IMR-90 (cell line): ENCODE measurements at regions not wholly inside any gene's neighbourhood (a gene's known extent, or its start where the extent isn't known, plus 50 kb on each side); places are given as distances from the start of the nearest gene placed in this dataset.

Source experiments
- ATAC-seq: fragments of 200-7000 bp; cut with Tn5 transposase; 2 replicates; pipeline ENCODE4 v1.9.1; 2020; ENCODE audit warnings: low read depth, mild to moderate bottlenecking, moderate library complexity
- BruUV-seq: library from RNA; stranded (reverse); fragments of 400-500 nt; replicated peaks from 2 replicates; lab custom pipeline; 2021; lab: Mats Ljungman, UMichigan
- CTCF ChIA-PET: fragments of 300-600 bp; formaldehyde crosslinking; extraction: SDS; loops from one replicate; lab custom pipeline; 2021; ENCODE audit warnings: antibody characterized with exemption; lab: Yijun Ruan, JAX
- POLR2A ChIA-PET: fragments of 300-600 bp; sonication (Branson Sonifier 250); formaldehyde crosslinking; loops from one replicate; lab custom pipeline; 2022; ENCODE audit warnings: antibody characterized with exemption; ENCODE audit not compliant: unreplicated experiment; lab: Charles Lee
- DNase-seq: peaks from one replicate; pipeline ENCODE4 v3.0.0; 2013
- H2AFZ ChIP-seq: replicated peaks from 2 replicates; pipeline ENCODE3; 2013; ENCODE audit warnings: low read length, mild to moderate bottlenecking; ENCODE audit not compliant: poor library complexity
- H2AK5ac ChIP-seq: 2 replicates; pipeline ENCODE4 v1.6.1; 2013; ENCODE audit warnings: low read depth, low read length, inconsistent platforms
- H2AK9ac ChIP-seq: replicated peaks from 2 replicates; pipeline ENCODE3; 2013; ENCODE audit warnings: mild to moderate bottlenecking, low read depth, low read length, moderate library complexity; ENCODE audit not compliant: poor library complexity
- H2BK120ac ChIP-seq: 2 replicates; pipeline ENCODE4 v1.6.1; 2013; ENCODE audit warnings: low read depth, low read length, inconsistent platforms
- H2BK15ac ChIP-seq: 3 replicates; pipeline ENCODE4 v1.6.1; 2013; ENCODE audit warnings: low read depth, low read length, inconsistent platforms
- H2BK20ac ChIP-seq: 2 replicates; pipeline ENCODE4 v1.6.1; 2013; ENCODE audit warnings: low read depth, mild to moderate bottlenecking, inconsistent platforms, low read length, moderate library complexity
- H2BK5ac ChIP-seq: 2 replicates; pipeline ENCODE4 v1.6.1; 2013; ENCODE audit warnings: mild to moderate bottlenecking, low read depth, low read length, inconsistent platforms; ENCODE audit not compliant: poor library complexity, severe bottlenecking
- H3K14ac ChIP-seq: replicated peaks from 2 replicates; pipeline ENCODE4 v1.6.1; 2013; ENCODE audit warnings: low read depth, low read length, inconsistent platforms
- H3K18ac ChIP-seq: 2 replicates; pipeline ENCODE4 v1.6.1; 2013; ENCODE audit warnings: low read depth, low read length, control low read depth
- H3K23ac ChIP-seq: 2 replicates; pipeline ENCODE4 v1.6.1; 2013; ENCODE audit warnings: low read depth, low read length, inconsistent platforms
- H3K27ac ChIP-seq: 2 replicates; pipeline ENCODE4 v1.5.1; 2013; ENCODE audit warnings: mild to moderate bottlenecking, control low read depth, low read length; ENCODE audit not compliant: insufficient read depth
- H3K27me3 ChIP-seq: 2 replicates; pipeline ENCODE4 v1.6.1; 2013; ENCODE audit warnings: low read length; ENCODE audit not compliant: control insufficient read depth, insufficient read depth
- H3K36me3 ChIP-seq: 2 replicates; pipeline ENCODE4 v1.6.1; 2013; ENCODE audit warnings: low read length, mixed read lengths; ENCODE audit not compliant: control insufficient read depth, insufficient read depth
- H3K4ac ChIP-seq: 2 replicates; pipeline ENCODE4 v1.6.1; 2013; ENCODE audit warnings: low read depth, low read length, inconsistent platforms
- H3K4me1 ChIP-seq: 2 replicates; pipeline ENCODE4 v1.6.1; 2013; ENCODE audit warnings: low read length, mixed read lengths; ENCODE audit not compliant: control insufficient read depth, insufficient read depth
- H3K4me2 ChIP-seq: 2 replicates; pipeline ENCODE4 v1.6.1; 2013; ENCODE audit warnings: low read depth, mild to moderate bottlenecking, control low read depth, low read length, moderate library complexity
- H3K4me3 ChIP-seq: 2 replicates; pipeline ENCODE4 v1.5.1; 2013; ENCODE audit warnings: low read depth, mild to moderate bottlenecking, control low read depth, low read length, moderate library complexity; ENCODE audit not compliant: insufficient read depth
- H3K56ac ChIP-seq: 2 replicates; pipeline ENCODE4 v1.6.1; 2013; ENCODE audit warnings: low read length, inconsistent platforms; ENCODE audit not compliant: insufficient read depth; ENCODE audit errors: extremely low read depth
- H3K79me1 ChIP-seq, 2 experiments: 2 replicates each; pipeline ENCODE4 v1.6.1; 2013; ENCODE audit warnings: low read length in 2 of 2, inconsistent platforms in 1 of 2, low read depth in 1 of 2
- H3K9ac ChIP-seq: 2 replicates; pipeline ENCODE4 v1.6.1; 2013; ENCODE audit warnings: low read depth, low read length, control low read depth
- H3K9me1 ChIP-seq: 2 replicates; pipeline ENCODE4 v1.6.1; 2013; ENCODE audit warnings: low read length, inconsistent platforms; ENCODE audit not compliant: insufficient read depth
- H3K9me3 ChIP-seq: 2 replicates; pipeline ENCODE4 v1.6.1; 2013; ENCODE audit warnings: low read length; ENCODE audit not compliant: control insufficient read depth, insufficient read depth
- H4K20me1 ChIP-seq: 2 replicates; pipeline ENCODE4 v1.6.1; 2013; ENCODE audit warnings: low read length, inconsistent platforms; ENCODE audit not compliant: insufficient read depth
- H4K5ac ChIP-seq: 2 replicates; pipeline ENCODE4 v1.6.1; 2013; ENCODE audit warnings: mild to moderate bottlenecking, low read depth, low read length, control low read depth
- H4K8ac ChIP-seq, 2 experiments: 2 replicates each; pipeline ENCODE4 v1.6.1; 2013; ENCODE audit warnings: low read depth in 2 of 2, low read length in 2 of 2, control low read depth in 1 of 2, inconsistent platforms in 1 of 2
- H4K91ac ChIP-seq: 2 replicates; pipeline ENCODE4 v1.6.1; 2013; ENCODE audit warnings: low read depth, low read length, inconsistent platforms; ENCODE audit not compliant: insufficient read depth
- BHLHE40 ChIP-seq: fragments of 150-350 bp; IDR thresholded peaks from 2 replicates; pipeline ENCODE4 v1.6.1; 2016; ENCODE audit warnings: mild to moderate bottlenecking, low read depth, low read length
- CEBPB ChIP-seq: IDR thresholded peaks from 2 replicates; pipeline ENCODE4 v1.6.1; 2012; ENCODE audit warnings: low read depth, low read length, improper control_type of control experiment
- CHD1 ChIP-seq: IDR thresholded peaks from 2 replicates; pipeline ENCODE4 v1.6.1; 2012; ENCODE audit warnings: low read depth, low read length, improper control_type of control experiment
- CTCF ChIP-seq: conservative IDR thresholded peaks from 2 replicates; pipeline ENCODE4 v1.5.1; 2012; ENCODE audit warnings: mild to moderate bottlenecking, low read depth, low read length, improper control_type of control experiment
- FOS ChIP-seq: fragments of 150-350 bp; IDR thresholded peaks from 2 replicates; pipeline ENCODE4 v1.6.1; 2016; ENCODE audit warnings: low read depth, low read length
- MAFK ChIP-seq: IDR thresholded peaks from 2 replicates; pipeline ENCODE4 v1.6.1; 2012; ENCODE audit warnings: low read depth, low read length, improper control_type of control experiment
- MAZ ChIP-seq: IDR thresholded peaks from 2 replicates; pipeline ENCODE4 v1.6.1; 2012; ENCODE audit warnings: low read depth, mild to moderate bottlenecking, low read length, improper control_type of control experiment, moderate library complexity, borderline replicate concordance
- MXI1 ChIP-seq: IDR thresholded peaks from 2 replicates; pipeline ENCODE4 v1.6.1; 2012; ENCODE audit warnings: low read depth, mild to moderate bottlenecking, low read length, moderate library complexity, borderline replicate concordance
- NFE2L2 ChIP-seq: fragments of 150-350 bp; IDR thresholded peaks from 2 replicates; pipeline ENCODE4 v1.6.1; 2016; ENCODE audit warnings: low read depth, mild to moderate bottlenecking, low read length
- POLR2A ChIP-seq: IDR thresholded peaks from 2 replicates; pipeline ENCODE4 v1.6.1; 2012; ENCODE audit warnings: mild to moderate bottlenecking, low read depth, low read length
- RAD21 ChIP-seq: IDR thresholded peaks from 2 replicates; pipeline ENCODE4 v1.6.1; 2012; ENCODE audit warnings: low read length, improper control_type of control experiment
- RCOR1 ChIP-seq: IDR thresholded peaks from 2 replicates; pipeline ENCODE4 v1.6.1; 2012; ENCODE audit warnings: mild to moderate bottlenecking, low read length, improper control_type of control experiment; ENCODE audit not compliant: insufficient replicate concordance
- RFX5 ChIP-seq: IDR thresholded peaks from 2 replicates; pipeline ENCODE4 v1.8.0; 2012; ENCODE audit warnings: low read depth, mild to moderate bottlenecking, low read length, moderate library complexity
- SMC3 ChIP-seq: fragments of 150-350 bp; IDR thresholded peaks from 2 replicates; pipeline ENCODE4 v1.6.1; 2016; ENCODE audit warnings: low read depth, mild to moderate bottlenecking, antibody characterized with exemption, low read length, moderate library complexity
- USF2 ChIP-seq: fragments of 150-350 bp; IDR thresholded peaks from 2 replicates; pipeline ENCODE4 v1.6.1; 2017; ENCODE audit warnings: mild to moderate bottlenecking, antibody characterized with exemption, low read length, low read depth
- WGBS, 2 experiments: methylation state at CpG; one replicate each; pipeline versions ENCODE4 v1.1.5 to v1.1.7; 2013; ENCODE audit warnings: missing lambda C conversion rate in 2 of 2; ENCODE audit not compliant: insufficient read length in 1 of 2; ENCODE audit errors: extremely low coverage in 2 of 2; 5-methylcytosine and 5-hydroxymethylcytosine counted together
- dilution Hi-C: fragments of 300-500 bp; cut with HindIII; formaldehyde crosslinking; loops from one replicate; pipeline ENCODE4 v1.14.3; 2018; ENCODE audit warnings: low sequenced_read_pairs; ENCODE audit not compliant: unreplicated experiment
- in situ Hi-C: fragments of 300-500 bp; cut with MboI; formaldehyde crosslinking; loops from 3 replicates; pipeline ENCODE4 v1.14.3; 2019; ENCODE audit warnings: low sequenced_read_pairs, inconsistent platforms, mixed read lengths
- intact Hi-C: fragments of 100-400 bp; cut with micrococcal nuclease; formaldehyde crosslinking; loops from 2 replicates; pipeline ENCODE4 v1.10.0; 2022
- TF ChIP-seq, protein P1 (sequence below): fragments of 150-350 bp; IDR thresholded peaks from 2 replicates; pipeline ENCODE4 v1.6.1; 2016; ENCODE audit warnings: low read depth, mild to moderate bottlenecking, low read length, moderate library complexity, borderline replicate concordance

DNA sequence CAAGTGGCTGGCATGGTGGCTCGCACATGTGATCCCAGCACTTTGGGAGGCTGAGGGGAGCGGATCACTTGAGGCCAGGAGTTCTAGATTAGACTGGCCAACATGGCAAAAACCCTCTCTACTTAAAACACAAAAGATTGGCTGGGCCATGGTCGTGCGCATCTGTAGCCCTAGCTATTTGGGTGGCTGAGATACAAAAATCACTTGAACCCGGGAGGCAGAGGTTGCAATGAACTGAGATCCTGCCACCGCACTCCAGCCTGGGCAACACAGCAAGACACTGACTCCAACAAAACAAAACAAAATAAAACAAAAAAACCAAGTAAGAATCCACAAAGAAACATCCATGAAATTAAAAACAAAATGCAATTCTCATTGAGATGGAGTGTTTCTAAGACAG lies 630.6 kb downstream of the UQCRFS1 start:
- Histone ChIP-seq H4K20me1 (no peaks in the 10 kb centered on the region), H3K4ac (no peak overlapping the region), H2BK15ac (no peak overlapping the region), H3K27me3 (no peaks in the 10 kb centered on the region), H4K91ac (no peak overlapping the region), H3K4me1 (no peaks in the 10 kb centered on the region), H3K36me3 (no peaks in the 10 kb centered on the region), H2BK120ac (no peak overlapping the region), H3K9ac (no peak overlapping the region), H3K14ac (no peak overlapping the region), H2BK5ac (no peak overlapping the region), H3K79me1 (no peaks in the 10 kb centered on the region), H3K23ac (no peak overlapping the region), H4K5ac (no peak overlapping the region), H2AFZ (no peak overlapping the region), H2AK5ac (no peak overlapping the region), H3K56ac (no peak overlapping the region), H3K18ac (no peak overlapping the region), H4K8ac (no peak overlapping the region), H3K27ac (no peak overlapping the region), H3K9me1 (no peaks in the 10 kb centered on the region), H2AK9ac (no peak overlapping the region), H3K4me2 (no peak overlapping the region), H3K4me3 (no peak overlapping the region), H3K9me3 (peaks cover 52% of the 10 kb centered on the region), H2BK20ac (no peak overlapping the region)
- no peak for ATAC-seq
- ChIA-PET CTCF (no interaction called here), POLR2A (no interaction called here)
- dilution Hi-C loops (no loop called here), in situ Hi-C loops (no loop called here), intact Hi-C loops (no loop called here)
- no CpG with 5 or more reads among the region's 6 CpGs for WGBS, 2 experiments
- no peak for DNase-seq
- no TSS peak for BruUV-seq
- TF ChIP-seq RCOR1, result no peak
- TF ChIP-seq, protein P1, sequence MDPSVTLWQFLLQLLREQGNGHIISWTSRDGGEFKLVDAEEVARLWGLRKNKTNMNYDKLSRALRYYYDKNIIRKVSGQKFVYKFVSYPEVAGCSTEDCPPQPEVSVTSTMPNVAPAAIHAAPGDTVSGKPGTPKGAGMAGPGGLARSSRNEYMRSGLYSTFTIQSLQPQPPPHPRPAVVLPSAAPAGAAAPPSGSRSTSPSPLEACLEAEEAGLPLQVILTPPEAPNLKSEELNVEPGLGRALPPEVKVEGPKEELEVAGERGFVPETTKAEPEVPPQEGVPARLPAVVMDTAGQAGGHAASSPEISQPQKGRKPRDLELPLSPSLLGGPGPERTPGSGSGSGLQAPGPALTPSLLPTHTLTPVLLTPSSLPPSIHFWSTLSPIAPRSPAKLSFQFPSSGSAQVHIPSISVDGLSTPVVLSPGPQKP, result no peak
- TF ChIP-seq SMC3, result no peak
- no peak for TF ChIP-seq MAFK
- no peak for TF ChIP-seq POLR2A
- TF ChIP-seq RFX5, result no peak
- TF ChIP-seq RAD21, result no peak
- no peak for TF ChIP-seq CEBPB
- no peak for TF ChIP-seq FOS
- no peak for TF ChIP-seq CTCF
- no peak for TF ChIP-seq NFE2L2
- TF ChIP-seq MXI1, result no peak
- TF ChIP-seq CHD1, result no peak
- no peak for TF ChIP-seq MAZ
- TF ChIP-seq BHLHE40, result no peak
- TF ChIP-seq USF2, result no peak
